GM19023 (cell line): ENCODE measurements at regions not wholly inside any gene's neighbourhood (a gene's known extent, or its start where the extent isn't known, plus 50 kb on each side); places are given as distances from the start of the nearest gene placed in this dataset.
"Not testable (repeated sequence)": the region's sequence is repeated elsewhere in the genome, so short reads cannot be mapped to it uniquely, and the experiment has no call there.

Experiments used
- ATAC-seq: cut with Tn5 transposase; IDR thresholded peaks from one replicate; pipeline ENCODE4 v1.9.1; 2021; ENCODE audit warnings: mild to moderate bottlenecking, moderate library complexity; ENCODE audit not compliant: unreplicated experiment

DNA sequence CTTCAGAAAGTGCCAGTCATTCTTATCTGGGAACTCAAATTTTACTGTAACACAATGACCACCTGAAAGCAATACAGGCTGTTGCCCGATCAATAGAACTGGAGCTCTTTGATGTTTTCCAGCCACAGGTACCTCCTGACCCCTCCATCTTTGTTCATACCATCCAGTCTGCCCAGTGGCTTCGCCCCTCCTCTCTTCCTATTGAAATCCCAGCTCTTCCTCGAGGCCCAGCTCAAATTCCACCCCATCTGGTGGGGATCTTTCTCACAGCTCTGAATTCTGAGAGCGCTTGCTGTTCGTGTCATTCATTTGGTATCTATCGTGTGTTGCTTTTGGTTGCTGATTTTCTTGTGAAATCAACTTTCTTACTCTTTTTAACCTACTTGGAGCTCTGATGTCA lies 87.9 kb upstream of the CNKSR3 start:
- no peak for ATAC-seq

DNA sequence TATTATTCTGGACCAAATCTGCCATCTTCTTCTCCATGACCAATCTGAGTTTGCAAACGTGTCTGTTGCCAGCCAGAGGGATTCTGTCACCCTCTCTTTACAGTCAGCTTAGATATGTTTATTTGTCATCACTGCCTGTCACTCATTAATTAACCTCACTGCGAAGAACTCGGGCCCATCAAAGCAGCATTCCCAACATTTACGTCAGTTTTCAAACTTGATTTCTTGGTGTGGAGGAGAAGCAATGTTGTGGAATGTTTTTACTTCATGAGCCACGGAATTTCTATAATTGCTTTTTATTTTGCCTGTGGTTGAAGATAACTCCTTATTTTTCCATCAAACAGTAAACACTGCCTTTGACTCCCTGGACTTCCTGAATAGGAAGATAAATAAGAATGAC lies 91.8 kb upstream of the CNKSR3 start:
- no peak for ATAC-seq

DNA sequence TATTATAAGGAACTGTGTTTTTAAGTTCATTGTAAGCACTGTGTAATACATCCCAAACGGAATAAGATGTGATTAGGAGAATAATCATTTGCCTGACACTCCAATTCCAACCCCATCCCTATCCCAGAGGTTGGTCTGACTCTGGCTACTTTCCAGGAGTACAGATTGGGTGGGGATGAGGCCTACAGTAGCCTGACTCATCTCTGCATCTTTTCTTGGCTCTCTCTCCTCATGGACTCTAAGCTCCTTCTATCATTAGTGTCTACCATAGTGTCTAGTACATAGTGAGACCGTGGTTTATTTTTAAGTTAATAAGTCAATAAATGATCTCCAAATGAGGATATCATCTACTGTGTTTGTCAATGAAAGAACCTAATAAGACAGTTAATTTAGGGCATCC lies 92.2 kb upstream of the CNKSR3 start:
- no peak for ATAC-seq

DNA sequence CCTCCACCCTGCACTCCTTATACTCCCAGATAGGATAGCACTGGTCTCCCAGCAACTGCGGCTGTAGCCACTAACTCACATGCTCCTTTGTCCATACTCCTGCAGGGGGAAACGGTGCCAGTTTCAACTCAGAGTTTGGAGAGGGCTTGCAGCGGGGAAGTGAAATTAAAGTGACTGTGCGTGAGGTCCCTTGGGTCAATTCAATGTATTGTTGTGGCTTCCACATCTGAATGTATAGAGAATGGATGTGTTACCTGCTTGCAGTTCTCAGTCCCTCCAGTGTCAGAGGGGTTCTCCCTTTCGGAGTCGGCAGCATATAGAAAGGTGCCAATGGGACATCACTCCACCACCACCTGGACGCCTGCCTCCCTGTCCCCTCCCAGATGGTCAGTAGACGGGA lies 93.6 kb upstream of the CNKSR3 start:
- no peak for ATAC-seq

DNA sequence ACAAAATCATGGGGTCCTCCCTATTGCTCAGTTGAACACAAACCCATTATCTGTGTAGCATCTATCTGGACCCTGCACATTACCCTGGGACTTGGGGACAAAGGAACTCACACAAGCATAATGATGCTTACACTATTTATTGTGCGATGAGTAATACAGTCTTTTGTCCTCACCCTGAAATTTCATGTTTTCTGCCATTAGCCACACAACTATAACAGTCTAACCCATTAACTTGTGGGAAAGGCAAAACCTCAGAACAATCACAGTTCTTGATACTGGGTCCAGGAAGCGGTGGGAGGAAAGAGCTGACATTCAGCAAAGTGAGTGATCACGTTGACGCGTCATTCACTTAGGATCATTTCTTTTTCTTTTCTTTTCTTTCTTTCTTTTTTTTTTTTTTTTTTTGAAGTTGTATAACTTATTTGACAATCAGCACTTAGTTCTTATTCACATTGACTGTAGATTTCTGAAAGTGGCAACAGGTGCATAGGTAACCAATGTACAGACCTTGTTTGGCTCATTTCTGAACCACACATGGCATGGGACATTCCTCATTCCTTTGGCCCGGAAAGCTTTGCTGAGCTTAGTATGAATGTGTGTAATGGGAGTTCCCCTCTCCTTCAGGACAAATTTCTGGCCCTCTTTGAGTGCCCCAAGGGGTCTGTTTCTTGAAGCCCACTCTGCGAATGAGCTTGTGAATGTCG lies 94.8 kb upstream of the CNKSR3 start:
- peak; percentile 44 for ATAC-seq

DNA sequence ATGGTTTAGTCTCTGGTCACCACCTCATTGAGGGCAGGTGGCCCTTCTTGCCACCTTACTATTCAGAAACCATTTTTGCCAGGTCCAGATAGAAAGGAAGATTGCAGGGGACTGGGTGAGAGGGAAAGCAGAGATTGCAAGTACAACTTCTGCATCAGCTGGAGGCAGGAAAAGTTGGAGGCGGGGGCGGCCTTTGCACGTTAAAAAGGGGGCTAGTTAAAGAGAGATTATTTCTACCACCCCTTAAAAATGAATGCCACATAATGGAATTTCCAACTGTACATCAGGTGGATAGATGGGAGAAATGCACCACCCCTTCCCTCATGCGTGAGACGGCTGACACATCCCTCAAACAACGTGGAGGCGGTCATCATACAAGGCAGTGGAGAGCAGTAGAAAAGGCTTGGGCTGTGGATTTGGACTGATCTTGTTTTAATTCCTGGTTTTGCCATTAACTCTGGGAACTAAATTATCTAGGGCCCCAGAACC lies 95.4 kb upstream of the CNKSR3 start:
- ATAC-seq = no peak

DNA sequence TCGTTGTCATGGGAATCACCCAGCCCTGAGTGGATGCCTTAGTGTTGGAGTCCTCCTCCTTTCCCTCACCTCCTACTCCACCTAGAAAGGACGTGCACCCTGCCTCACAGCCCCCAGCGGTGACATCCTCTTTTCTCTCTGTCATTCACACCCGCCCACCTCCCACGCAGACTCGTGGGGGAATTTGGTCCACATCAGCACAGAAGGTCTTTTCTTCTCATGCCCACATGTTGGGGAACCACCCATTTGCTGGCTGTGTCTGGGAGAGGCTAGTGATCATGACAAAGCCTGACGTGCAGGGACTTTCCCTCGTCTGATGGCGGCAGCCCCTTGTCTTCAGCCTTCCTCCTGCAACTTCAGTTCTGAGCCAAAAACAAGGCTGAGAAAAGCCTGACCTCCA lies 96.0 kb upstream of the CNKSR3 start:
- ATAC-seq = peak; percentile 83

DNA sequence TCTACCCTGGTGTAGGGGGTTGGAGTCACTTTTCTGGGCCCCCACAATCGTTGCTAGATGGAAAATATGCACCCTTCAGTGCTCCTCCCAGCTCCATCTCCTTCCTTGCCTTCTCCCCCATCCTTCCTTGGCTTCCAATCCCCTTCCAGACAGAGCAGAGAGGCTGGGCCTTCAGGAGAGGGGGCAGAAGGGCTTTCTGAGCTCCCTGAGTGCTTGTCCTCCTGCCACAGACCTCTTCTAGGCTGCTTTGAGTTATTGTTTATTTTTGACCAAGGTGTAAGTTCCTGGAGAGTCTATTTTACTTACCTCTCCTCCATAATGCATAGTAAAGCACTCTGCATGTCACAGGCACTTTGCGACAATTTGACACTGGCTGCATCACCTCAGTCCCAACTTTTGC lies 96.4 kb upstream of the CNKSR3 start:
- ATAC-seq = no peak

DNA sequence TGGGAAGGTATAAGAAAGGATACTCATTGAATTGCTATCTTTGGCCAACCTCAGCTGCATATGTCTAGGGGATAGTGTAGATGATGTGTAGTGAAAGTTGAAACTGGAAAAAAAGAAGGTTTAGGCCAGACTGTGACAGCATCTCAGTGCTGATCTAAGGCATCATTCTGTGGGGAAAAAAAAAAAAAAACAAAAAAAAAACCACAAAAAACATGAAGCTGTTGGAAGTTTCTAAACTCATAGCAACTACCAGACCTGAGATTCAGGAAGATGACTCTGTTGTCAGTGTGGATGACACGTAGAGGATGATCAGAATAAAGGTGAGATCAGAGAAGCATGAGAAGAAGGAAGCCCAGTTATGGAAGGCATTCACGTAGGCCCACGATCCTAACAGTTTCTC lies 100.8 kb upstream of the CNKSR3 start:
- no peak for ATAC-seq

DNA sequence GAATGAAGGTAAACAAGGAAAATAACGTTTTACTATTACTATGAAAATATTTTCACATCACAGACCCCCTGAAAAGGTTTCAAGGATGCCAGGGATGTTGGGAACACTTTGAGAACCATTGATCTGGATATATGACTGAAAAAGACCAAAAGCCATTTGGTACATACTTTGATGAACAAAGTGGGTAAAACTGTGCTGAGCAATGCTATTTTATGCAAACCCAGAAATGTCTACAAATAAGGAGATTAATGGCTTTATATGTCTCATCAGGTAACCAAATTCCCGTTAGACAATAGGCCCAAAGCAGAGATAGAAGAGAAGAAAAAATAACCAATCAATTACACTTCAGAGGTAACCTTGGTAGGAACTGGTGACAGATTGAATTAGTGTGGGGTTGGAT lies 101.4 kb upstream of the CNKSR3 start:
- no peak for ATAC-seq

DNA sequence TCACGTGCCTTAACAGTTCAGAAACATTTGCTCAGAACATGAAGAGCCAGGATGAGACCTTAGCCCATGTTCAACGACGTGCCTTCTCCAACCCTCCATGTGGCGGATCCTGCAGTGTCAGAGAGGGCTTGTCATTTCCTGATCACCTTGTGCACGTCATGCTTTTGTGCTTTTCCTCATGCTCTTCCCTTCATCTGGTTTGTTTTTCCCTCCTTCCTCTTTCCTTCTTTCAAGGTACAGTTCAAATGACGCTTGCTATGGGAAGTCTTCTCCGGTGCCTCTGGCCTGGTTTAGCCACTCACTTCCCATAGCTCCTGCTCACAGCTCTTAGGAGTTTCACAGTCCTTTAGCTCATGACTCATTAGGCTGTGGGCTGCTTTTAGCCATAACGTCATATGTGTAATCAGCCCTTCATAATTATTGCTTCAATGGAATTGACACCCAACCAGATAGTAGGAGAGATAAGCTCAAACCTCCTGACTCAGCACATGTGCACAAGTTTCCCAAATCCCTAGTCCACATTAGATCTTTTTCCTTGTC lies 102.7 kb upstream of the CNKSR3 start:
- ATAC-seq = no peak

DNA sequence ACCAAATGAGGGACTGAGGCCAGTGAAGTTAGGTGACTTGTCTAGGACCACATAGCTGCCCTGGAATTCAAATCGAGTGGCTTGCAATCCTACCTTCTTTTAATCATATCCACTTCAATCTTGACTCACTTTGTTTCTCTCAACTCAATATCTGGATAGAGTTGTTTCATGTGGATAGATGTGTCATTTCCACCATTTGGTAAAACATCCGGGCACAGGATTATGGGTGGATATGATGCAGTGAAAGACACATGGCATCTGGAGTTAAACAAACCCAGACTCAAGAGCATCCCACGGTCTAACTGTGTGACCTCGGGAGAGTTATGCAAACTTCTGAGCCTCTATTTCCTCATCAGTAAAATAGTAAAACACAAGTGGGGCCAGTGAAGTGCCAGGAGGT lies 103.6 kb upstream of the CNKSR3 start:
- no peak for ATAC-seq

DNA sequence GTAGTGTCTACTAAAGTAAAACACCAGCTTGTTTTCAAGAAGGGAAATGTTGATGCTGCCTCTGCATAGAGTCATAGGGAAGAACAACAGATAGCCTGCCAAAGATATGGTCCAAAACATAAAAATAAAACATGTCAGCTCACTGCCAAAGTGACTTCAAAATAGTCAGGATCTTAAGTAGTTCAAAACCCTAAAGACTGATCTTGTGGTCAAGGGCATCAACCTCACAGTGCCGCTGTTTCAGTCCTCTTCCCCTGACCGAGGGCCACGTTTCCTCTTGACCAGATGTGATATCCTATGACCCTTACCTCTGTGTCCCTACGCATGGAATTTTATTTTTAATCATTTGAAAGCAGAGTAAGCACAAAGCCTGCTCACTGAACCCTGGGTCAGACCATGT lies 104.2 kb upstream of the CNKSR3 start:
- no peak for ATAC-seq

DNA sequence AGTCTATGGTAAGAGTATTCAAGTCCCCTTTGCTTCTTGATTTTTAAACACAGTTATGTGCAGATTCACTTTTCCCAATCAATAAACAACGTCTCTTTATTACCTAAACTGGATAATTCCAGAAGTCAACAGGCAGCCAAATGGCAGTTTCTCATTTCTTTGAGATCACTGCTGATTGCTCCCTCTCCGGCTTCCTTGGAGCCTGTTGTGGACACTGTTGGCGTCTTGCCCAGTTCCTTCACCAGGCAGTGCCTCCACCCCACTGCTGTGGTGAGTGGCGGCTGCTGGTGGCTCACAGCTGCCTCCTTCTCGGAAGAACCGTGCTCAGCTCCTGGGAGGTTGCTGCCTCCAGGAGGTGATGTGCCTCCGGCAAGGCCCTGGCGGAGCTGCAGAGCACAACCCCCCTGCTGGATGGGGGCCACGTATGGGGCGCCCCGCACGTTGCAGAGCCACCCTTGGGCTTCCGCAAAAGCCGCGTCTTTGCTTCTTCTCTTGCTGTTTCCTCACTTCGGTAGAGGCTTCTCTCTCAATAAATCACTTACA lies 105.1 kb upstream of the CNKSR3 start:
- no peak for ATAC-seq

DNA sequence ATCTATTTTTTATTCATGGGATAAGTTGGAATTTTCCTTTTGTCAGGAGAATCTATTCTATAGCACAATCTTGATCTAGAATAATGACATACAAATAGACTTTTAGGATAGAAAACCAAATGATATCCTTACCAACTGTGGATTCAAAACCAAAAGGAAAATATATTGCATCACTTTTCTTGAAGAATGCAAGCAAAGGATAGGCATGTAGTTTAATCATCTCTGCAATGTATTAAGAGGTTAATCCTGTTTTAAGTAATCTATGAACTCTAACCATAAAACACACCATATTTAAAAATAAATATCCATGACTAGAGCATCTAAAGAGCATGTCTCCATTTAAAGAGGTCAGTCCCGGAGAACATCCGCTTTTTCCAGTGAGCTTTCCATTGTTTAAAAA lies 106.7 kb upstream of the CNKSR3 start:
- ATAC-seq = no peak

DNA sequence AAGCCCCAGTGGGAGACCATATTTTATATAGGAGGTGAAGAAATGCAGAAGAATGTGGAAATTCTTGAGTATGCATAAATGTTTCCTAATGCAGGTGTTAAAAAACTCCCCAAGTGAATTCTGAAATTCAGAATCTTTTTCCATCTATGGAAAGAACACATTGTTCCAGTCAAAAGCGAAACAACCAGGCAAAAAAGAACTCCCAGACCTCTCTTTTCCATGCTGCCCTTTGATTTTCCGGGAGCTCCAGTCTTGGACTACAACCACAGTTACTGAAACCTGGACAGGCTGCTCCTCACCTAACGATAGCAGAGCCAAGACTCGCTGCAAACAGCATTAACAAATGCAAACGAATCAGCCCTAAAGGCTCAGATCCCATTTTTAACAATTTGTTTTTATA lies 108.7 kb upstream of the CNKSR3 start:
- ATAC-seq = no peak

DNA sequence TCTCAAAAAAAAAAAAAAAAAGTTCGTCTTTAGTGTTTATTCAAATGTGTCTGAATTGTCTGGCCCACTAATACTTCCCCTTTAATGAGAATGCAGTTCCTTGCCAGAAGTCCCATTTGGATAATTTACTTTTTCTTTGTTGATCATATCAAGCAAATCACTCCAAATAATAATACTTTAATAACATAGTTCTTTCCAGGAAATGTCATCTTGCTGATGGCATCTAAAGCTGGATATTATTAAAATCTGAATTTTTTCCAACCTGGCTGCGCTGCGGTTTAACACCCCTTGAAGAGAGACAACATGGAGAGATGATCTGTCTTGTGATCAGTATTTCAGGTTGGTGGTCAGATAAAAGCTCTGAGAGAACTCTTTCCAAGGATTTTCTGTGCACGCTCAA lies 111.2 kb upstream of the CNKSR3 start:
- ATAC-seq = no peak

DNA sequence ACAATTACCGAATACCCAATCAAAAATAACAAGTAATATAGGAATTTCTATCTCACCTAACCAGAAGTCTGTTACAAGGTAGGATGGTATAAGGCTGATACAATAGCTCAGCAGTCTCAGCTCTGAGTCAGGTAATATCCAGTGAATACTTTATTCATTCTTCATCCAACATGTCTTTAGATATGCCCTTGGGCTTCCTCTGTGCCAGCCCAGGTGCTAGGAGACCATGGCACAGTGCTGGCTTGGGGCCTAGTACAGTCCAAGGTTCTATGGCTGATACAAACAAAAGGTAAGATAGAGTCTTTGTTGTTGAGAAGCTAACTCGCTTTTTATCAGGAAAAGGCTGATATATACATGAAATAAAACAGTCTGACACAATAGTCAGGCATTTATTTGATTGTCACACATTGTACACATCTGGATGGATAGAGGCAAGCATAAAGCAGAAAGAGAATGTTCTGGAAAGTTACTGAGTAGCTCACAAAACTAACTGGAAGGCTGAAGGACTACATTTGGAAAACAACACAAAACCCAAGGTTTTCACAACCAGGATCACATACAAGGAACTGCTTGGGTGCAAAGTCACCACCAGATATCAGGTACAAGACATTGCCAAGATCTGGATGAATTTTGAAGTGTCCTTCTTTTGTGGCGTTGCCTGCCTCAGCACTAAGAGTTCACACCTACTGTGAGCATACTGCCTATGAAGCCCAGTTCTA lies 110.4 kb upstream of the SCAF8 start:
- no peak for ATAC-seq

DNA sequence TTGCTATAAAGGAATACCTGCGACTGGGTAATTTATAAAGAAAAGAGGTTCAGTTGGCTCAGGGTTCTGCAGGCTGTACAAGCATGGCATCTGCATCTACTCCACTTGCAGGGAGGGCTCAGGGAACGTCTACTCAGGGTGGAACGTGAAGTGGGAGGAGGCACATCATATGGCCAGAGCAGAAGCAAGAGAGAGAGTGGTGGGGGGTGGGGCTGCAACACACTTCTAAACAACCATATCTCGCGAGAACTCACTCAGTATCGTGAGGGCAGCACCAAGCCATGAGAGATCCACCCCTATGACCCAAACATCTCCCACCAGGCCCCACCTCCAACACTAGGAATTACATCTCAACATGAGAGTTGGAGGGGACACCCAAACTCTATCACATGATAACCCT lies 109.8 kb upstream of the SCAF8 start:
- no peak for ATAC-seq

DNA sequence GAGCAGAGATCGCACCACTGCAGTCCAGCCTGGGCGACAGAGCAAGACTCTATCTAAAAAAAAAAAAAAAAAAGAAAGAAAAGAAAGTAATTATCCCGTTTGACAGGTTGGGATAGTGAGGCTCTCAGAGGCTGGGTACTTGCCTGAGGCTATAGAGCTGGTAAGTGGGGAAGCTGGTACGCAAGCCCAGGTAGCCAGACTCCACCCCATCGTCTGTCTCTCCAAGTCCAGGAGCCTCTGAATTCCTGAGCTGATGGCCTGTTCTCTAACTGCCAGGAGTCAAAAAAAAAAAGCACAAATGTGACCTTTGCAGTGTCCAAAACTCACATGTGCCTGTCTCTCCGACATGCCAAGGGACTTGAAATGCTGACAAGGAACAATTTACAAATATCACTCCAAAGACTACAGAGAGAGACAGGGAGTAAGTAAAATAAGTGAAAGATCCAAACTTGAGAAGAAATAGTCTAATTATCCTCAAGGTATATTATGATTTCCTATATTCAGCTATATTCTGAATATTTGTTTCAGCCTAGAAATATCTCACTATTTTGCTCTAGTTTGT lies 109.1 kb upstream of the SCAF8 start:
- ATAC-seq = no peak

DNA sequence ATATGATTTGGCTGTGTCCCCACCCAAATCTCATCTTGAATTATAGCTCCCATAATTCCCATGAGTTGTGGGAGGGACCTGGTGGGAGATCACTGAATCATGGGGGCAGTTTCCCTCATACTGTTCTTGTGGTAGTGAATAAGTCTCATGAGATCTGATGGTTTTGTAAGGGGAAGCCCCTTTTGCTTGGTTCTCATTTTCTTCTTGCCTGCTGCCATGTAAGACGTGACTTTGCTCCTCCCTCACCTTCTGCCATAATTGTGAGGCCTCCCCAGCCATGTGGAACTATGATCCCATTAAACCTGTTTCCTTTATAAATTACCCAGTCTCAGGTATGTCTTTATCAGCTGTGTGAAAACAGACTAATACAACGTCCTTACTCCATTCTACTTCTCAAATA lies 108.5 kb upstream of the SCAF8 start:
- ATAC-seq = not testable (repeated sequence)

DNA sequence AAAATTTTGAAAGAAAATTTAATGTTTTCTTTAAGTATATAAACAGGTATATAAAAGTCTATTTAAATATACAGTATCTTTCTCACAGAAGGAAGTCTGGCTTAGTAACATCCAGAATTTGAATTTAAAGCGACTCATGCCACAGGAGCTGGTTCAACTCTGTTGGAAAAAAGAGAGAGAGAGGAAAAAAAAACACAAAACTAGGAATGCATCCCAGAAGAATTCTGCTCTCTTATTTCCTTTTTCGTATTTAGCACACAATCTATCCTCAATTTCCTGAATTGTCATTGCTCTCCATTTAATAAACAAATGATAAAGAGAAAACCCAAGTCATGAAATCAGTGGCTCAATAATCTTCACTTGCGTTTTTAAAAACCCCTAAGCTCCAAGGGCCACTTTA lies 107.5 kb upstream of the SCAF8 start:
- no peak for ATAC-seq
